Hepatocyte (in vitro differentiated cells): ENCODE measurements at regions not wholly inside any gene's neighbourhood (a gene's known extent, or its start where the extent isn't known, plus 50 kb on each side); places are given as distances from the start of the nearest gene placed in this dataset.

Experiments used
- DNase-seq: peaks from one replicate; pipeline ENCODE4 v3.0.0-alpha.2; 2016; ENCODE audit warnings: low spot score
- H2AFZ ChIP-seq: fragments of 200-600 bp; sonication (generic); 2 replicates; pipeline ENCODE4 v1.6.0; 2016; ENCODE audit warnings: antibody characterized with exemption, mild to moderate bottlenecking
- H3K27ac ChIP-seq: fragments of 200-600 bp; sonication (generic); 2 replicates; pipeline ENCODE4 v1.5.1; 2016; ENCODE audit warnings: mild to moderate bottlenecking
- H3K27me3 ChIP-seq: fragments of 200-600 bp; sonication (generic); 2 replicates; pipeline ENCODE4 v1.6.1; 2016
- H3K36me3 ChIP-seq: fragments of 200-600 bp; sonication (generic); replicated peaks from 2 replicates; pipeline ENCODE4 v1.5.1; 2016; ENCODE audit warnings: low read depth; ENCODE audit not compliant: insufficient read depth
- H3K4me1 ChIP-seq: fragments of 200-600 bp; sonication (generic); 2 replicates; pipeline ENCODE4 v1.5.1; 2016; ENCODE audit warnings: mild to moderate bottlenecking, moderate library complexity; ENCODE audit not compliant: insufficient read depth
- H3K4me2 ChIP-seq: fragments of 200-600 bp; sonication (generic); 2 replicates; pipeline ENCODE4 v1.6.0; 2016
- H3K4me3 ChIP-seq: fragments of 200-600 bp; sonication (generic); 2 replicates; pipeline ENCODE4 v1.5.1; 2016; ENCODE audit warnings: mild to moderate bottlenecking
- H3K79me2 ChIP-seq: fragments of 200-600 bp; sonication (generic); 2 replicates; pipeline ENCODE4 v1.6.0; 2017; ENCODE audit warnings: mild to moderate bottlenecking
- H3K9me2 ChIP-seq: fragments of 200-600 bp; sonication (generic); replicated peaks from 2 replicates; pipeline ENCODE4 v1.6.0; 2017; ENCODE audit warnings: mild to moderate bottlenecking; ENCODE audit not compliant: insufficient read depth
- H3K9me3 ChIP-seq: fragments of 200-600 bp; sonication (generic); 2 replicates; pipeline ENCODE4 v1.5.1; 2016; ENCODE audit warnings: low read depth, mild to moderate bottlenecking
- H4K20me1 ChIP-seq: fragments of 200-600 bp; sonication (generic); 2 replicates; pipeline ENCODE4 v1.6.0; 2016; ENCODE audit warnings: mild to moderate bottlenecking; ENCODE audit not compliant: insufficient read depth, poor library complexity, severe bottlenecking
- CTCF ChIP-seq: fragments of 200-600 bp; sonication (generic); IDR thresholded peaks from 2 replicates; pipeline ENCODE4 v1.5.1; 2016; ENCODE audit warnings: antibody characterized with exemption, mild to moderate bottlenecking; ENCODE audit not compliant: poor library complexity
- EZH2 ChIP-seq: fragments of 200-600 bp; sonication (generic); IDR thresholded peaks from 2 replicates; pipeline ENCODE4 v1.6.1; 2016; ENCODE audit warnings: antibody characterized with exemption, mild to moderate bottlenecking, borderline replicate concordance
- EZH2phosphoT487 ChIP-seq: fragments of 200-600 bp; sonication (generic); IDR thresholded peaks from one replicate; pipeline ENCODE4 v1.6.1; 2018; ENCODE audit warnings: antibody characterized with exemption, mild to moderate bottlenecking, low read depth, moderate library complexity; ENCODE audit not compliant: unreplicated experiment, severe bottlenecking
- WGBS: methylation state at CpG from one replicate; pipeline ENCODE4 v1.1.6; 2016; ENCODE audit warnings: low lambda C conversion rate; ENCODE audit errors: missing lambda C conversion rate; 5-methylcytosine and 5-hydroxymethylcytosine counted together

- H3K79me2 ChIP-seq: no peaks in the 10 kb centered on the region
- H3K9me2 ChIP-seq: no peaks in the 10 kb centered on the region
- peaks cover 16% of the 10 kb centered on the region for H3K4me1 ChIP-seq
- no peaks in the 10 kb centered on the region for H3K9me3 ChIP-seq
- WGBS: 90% methylated on average over 14 of the region's 15 CpGs
- H3K4me2 ChIP-seq: no peak overlapping the region
- H3K36me3 ChIP-seq: no peaks in the 10 kb centered on the region
- H4K20me1 ChIP-seq: no peaks in the 10 kb centered on the region
- H3K27me3 ChIP-seq: no peaks in the 10 kb centered on the region
- TF ChIP-seq EZH2 (no peak), CTCF (no peak), EZH2phosphoT487 (no peak)
- DNase-seq: no peak
- no peak overlapping the region for H3K4me3 ChIP-seq
- H2AFZ ChIP-seq: no peak overlapping the region
- H3K27ac ChIP-seq: no peak overlapping the region
These were observed 119.3 kb upstream of the PTPN1 start for GRCh38 chr20:50390685-50391443.

DNA sequence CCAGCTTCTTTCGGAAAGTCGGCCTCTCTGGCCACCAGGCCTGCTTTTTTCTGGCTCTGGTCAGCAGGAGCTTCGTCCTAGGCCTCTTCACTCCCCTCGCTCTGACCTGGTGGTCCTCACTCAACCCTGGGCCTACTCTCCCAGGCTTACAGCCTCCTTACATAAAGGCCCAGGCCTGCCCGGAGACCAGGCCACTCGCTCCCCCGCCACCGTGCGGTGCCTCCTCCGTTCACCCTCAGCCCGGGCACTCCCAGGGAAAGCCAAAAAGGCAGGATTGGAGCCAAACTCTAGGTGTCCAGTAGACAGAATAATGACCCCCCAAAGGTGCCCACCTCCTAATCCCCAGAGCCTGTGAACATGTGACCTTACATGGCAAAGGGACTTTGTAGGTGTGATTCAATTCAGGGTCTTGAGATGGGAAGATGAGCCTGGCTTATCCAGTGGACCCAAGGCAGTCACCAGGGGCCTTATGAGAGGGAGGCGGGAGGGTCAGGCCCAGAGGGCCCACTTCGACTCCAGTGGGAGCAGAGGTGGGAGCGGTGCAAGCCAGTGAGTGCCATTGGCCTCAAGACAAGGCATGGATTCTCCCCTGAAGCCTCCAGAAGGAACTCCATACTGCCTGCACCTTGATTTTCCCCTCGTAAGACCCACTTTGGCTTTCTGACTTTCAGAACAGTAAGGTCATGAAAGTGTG, 118.6 kb upstream of the PTPN1 start:
- Histone ChIP-seq H3K9me3 (no peaks in the 10 kb centered on the region), H3K27ac (no peak overlapping the region), H3K27me3 (no peaks in the 10 kb centered on the region), H3K4me2 (no peak overlapping the region), H3K9me2 (no peaks in the 10 kb centered on the region), H2AFZ (no peak overlapping the region), H3K4me3 (no peak overlapping the region), H3K36me3 (no peaks in the 10 kb centered on the region), H4K20me1 (no peaks in the 10 kb centered on the region), H3K4me1 (peaks cover 16% of the 10 kb centered on the region), H3K79me2 (no peaks in the 10 kb centered on the region)
- 98% methylated on average over 15 of the region's 15 CpGs for WGBS
- TF ChIP-seq EZH2phosphoT487 (no peak), CTCF (no peak), EZH2 (no peak)
- no peak for DNase-seq

DNA sequence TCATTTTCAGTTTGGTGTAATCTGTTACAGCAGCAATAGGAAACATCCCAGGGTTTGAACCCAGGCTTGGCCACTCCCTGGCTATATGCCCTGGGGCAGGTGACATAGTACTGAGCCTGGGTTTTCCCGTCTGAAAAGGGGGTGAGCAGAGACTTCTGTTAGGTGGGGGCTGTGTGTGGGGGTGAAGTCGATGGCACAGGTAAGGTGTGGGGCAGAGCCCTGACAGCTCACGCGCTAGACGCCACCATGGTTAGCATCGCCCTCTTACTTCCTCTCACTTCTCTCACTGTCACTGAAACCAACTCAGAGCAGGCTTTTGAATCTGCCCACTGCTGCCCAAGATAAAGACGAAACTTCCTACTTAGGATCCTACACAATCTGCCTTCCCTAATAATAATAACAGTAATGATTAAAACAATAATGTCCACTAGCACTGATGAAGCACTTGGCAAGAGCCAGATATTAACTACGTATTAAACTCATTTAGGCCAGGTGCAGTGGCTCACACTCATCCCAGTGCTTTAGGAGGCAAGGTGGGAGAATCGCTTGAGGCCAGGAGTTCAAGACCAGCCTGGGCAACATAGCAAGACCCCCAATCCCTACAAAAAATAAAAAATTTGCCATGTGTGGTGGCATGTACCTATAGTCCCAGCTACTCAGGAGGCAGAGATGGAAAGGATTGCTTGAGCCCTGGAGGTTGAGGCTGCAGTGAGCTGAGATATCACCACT, 117.9 kb upstream of the PTPN1 start:
- no peaks in the 10 kb centered on the region for H4K20me1 ChIP-seq
- no peaks in the 10 kb centered on the region for H3K9me2 ChIP-seq
- no peak overlapping the region for H3K4me3 ChIP-seq
- H3K27ac ChIP-seq: no peak overlapping the region
- no peak for TF ChIP-seq CTCF
- no peak for TF ChIP-seq EZH2phosphoT487
- TF ChIP-seq EZH2: no peak
- no peak for DNase-seq
- no peaks in the 10 kb centered on the region for H3K27me3 ChIP-seq
- no peaks in the 10 kb centered on the region for H3K9me3 ChIP-seq
- H3K36me3 ChIP-seq: no peaks in the 10 kb centered on the region
- H3K79me2 ChIP-seq: no peaks in the 10 kb centered on the region
- H2AFZ ChIP-seq: no peak overlapping the region
- WGBS: 96% methylated on average over 9 of the region's 9 CpGs
- H3K4me1 ChIP-seq: peaks cover 16% of the 10 kb centered on the region
- no peak overlapping the region for H3K4me2 ChIP-seq
